ENCODE measurements at regions not wholly inside any gene's neighbourhood (a gene's known extent, or its start where the extent isn't known, plus 50 kb on each side); places are given as distances from the start of the nearest gene placed in this dataset.
"Not testable (repeated sequence)": the region's sequence is repeated elsewhere in the genome, so short reads cannot be mapped to it uniquely, and the experiment has no call there.

GRCh38 chr2:132065391-132065790 is 96.4 kb downstream of the ANKRD30BL start:
- TF ChIP-seq, protein P1, sequence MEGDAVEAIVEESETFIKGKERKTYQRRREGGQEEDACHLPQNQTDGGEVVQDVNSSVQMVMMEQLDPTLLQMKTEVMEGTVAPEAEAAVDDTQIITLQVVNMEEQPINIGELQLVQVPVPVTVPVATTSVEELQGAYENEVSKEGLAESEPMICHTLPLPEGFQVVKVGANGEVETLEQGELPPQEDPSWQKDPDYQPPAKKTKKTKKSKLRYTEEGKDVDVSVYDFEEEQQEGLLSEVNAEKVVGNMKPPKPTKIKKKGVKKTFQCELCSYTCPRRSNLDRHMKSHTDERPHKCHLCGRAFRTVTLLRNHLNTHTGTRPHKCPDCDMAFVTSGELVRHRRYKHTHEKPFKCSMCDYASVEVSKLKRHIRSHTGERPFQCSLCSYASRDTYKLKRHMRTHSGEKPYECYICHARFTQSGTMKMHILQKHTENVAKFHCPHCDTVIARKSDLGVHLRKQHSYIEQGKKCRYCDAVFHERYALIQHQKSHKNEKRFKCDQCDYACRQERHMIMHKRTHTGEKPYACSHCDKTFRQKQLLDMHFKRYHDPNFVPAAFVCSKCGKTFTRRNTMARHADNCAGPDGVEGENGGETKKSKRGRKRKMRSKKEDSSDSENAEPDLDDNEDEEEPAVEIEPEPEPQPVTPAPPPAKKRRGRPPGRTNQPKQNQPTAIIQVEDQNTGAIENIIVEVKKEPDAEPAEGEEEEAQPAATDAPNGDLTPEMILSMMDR (IDR thresholded peaks at IDR 0.05; ENCODE audit: low read depth, low read length, missing input control): not testable (repeated sequence)
- not testable (repeated sequence) for TF ChIP-seq RAD21, FOXA1, JUND (IDR thresholded peaks at IDR 0.05)
- TF ChIP-seq, protein P2, sequence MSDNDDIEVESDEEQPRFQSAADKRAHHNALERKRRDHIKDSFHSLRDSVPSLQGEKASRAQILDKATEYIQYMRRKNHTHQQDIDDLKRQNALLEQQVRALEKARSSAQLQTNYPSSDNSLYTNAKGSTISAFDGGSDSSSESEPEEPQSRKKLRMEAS (IDR thresholded peaks at IDR 0.05): not testable (repeated sequence)
- TF ChIP-seq, protein P3, sequence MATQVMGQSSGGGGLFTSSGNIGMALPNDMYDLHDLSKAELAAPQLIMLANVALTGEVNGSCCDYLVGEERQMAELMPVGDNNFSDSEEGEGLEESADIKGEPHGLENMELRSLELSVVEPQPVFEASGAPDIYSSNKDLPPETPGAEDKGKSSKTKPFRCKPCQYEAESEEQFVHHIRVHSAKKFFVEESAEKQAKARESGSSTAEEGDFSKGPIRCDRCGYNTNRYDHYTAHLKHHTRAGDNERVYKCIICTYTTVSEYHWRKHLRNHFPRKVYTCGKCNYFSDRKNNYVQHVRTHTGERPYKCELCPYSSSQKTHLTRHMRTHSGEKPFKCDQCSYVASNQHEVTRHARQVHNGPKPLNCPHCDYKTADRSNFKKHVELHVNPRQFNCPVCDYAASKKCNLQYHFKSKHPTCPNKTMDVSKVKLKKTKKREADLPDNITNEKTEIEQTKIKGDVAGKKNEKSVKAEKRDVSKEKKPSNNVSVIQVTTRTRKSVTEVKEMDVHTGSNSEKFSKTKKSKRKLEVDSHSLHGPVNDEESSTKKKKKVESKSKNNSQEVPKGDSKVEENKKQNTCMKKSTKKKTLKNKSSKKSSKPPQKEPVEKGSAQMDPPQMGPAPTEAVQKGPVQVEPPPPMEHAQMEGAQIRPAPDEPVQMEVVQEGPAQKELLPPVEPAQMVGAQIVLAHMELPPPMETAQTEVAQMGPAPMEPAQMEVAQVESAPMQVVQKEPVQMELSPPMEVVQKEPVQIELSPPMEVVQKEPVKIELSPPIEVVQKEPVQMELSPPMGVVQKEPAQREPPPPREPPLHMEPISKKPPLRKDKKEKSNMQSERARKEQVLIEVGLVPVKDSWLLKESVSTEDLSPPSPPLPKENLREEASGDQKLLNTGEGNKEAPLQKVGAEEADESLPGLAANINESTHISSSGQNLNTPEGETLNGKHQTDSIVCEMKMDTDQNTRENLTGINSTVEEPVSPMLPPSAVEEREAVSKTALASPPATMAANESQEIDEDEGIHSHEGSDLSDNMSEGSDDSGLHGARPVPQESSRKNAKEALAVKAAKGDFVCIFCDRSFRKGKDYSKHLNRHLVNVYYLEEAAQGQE (IDR thresholded peaks at IDR 0.05): not testable (repeated sequence)

All from liver (tissue), 3 donors.